HEK293T (cell line): ENCODE measurements at regions not wholly inside any gene's neighbourhood (a gene's known extent, or its start where the extent isn't known, plus 50 kb on each side); places are given as distances from the start of the nearest gene placed in this dataset.

ENCODE experiments used
- CTCF ChIA-PET: fragments of 350-600 bp; formaldehyde crosslinking; extraction: SDS; loops from one replicate; lab custom pipeline; 2021; ENCODE audit warnings: antibody characterized with exemption, inconsistent platforms; lab: Yijun Ruan, JAX
- POLR2A ChIA-PET: fragments of 350-600 bp; formaldehyde crosslinking; extraction: SDS; loops from one replicate; lab custom pipeline; 2020; ENCODE audit warnings: antibody characterized with exemption, inconsistent platforms; lab: Yijun Ruan, JAX
- DNase-seq: peaks from one replicate; pipeline ENCODE4 v3.0.0; 2012; ENCODE audit warnings: mixed read lengths; ENCODE audit errors: extremely low spot score
- ARNT ChIP-seq: fragments of 450-650 bp; IDR thresholded peaks from 2 replicates; pipeline ENCODE4 v1.6.1; 2017; ENCODE audit warnings: mild to moderate bottlenecking
- BHLHE40 ChIP-seq: fragments of 450-650 bp; IDR thresholded peaks from 2 replicates; pipeline ENCODE4 v1.6.1; 2016; ENCODE audit warnings: mild to moderate bottlenecking, moderate library complexity, borderline replicate concordance
- CTBP1 ChIP-seq: fragments of 450-650 bp; IDR thresholded peaks from 2 replicates; pipeline ENCODE4 v1.6.1; 2016; ENCODE audit warnings: borderline replicate concordance
- ELF4 ChIP-seq: fragments of 450-650 bp; IDR thresholded peaks from 2 replicates; pipeline ENCODE4 v1.6.1; 2017; ENCODE audit warnings: antibody characterized with exemption
- FOXA1 ChIP-seq: fragments of 450-650 bp; IDR thresholded peaks from 2 replicates; pipeline ENCODE4 v1.6.1; 2016; ENCODE audit warnings: mild to moderate bottlenecking
- FOXK2 ChIP-seq: fragments of 450-650 bp; IDR thresholded peaks from 2 replicates; pipeline ENCODE4 v1.6.1; 2016; ENCODE audit warnings: mild to moderate bottlenecking
- FOXM1 ChIP-seq: fragments of 450-650 bp; IDR thresholded peaks from 2 replicates; pipeline ENCODE4 v1.6.1; 2017; ENCODE audit warnings: mild to moderate bottlenecking, borderline replicate concordance
- HDGF ChIP-seq: fragments of 450-650 bp; IDR thresholded peaks from 2 replicates; pipeline ENCODE4 v1.6.1; 2017; ENCODE audit warnings: antibody characterized with exemption, borderline replicate concordance
- L3MBTL2 ChIP-seq: fragments of 450-650 bp; conservative IDR thresholded peaks from 2 replicates; pipeline ENCODE4 v1.6.1; 2016; ENCODE audit warnings: mild to moderate bottlenecking
- LEF1 ChIP-seq: fragments of 450-650 bp; IDR thresholded peaks from 2 replicates; pipeline ENCODE4 v1.6.1; 2017; ENCODE audit warnings: mild to moderate bottlenecking, borderline replicate concordance
- NFRKB ChIP-seq: fragments of 450-650 bp; IDR thresholded peaks from 2 replicates; pipeline ENCODE4 v1.6.1; 2016; ENCODE audit warnings: mild to moderate bottlenecking, moderate library complexity
- SP1 ChIP-seq: fragments of 450-650 bp; IDR thresholded peaks from 2 replicates; pipeline ENCODE4 v1.6.1; 2017
- SUZ12 ChIP-seq: fragments of 450-650 bp; IDR thresholded peaks from 2 replicates; pipeline ENCODE4 v1.6.1; 2016; ENCODE audit warnings: mild to moderate bottlenecking
- TARDBP ChIP-seq: fragments of 450-650 bp; IDR thresholded peaks from 2 replicates; pipeline ENCODE4 v1.6.1; 2016
- ZNF384 ChIP-seq: fragments of 450-650 bp; IDR thresholded peaks from 2 replicates; pipeline ENCODE4 v1.6.1; 2016
- TF ChIP-seq, protein P1 (sequence below): fragments of 450-650 bp; IDR thresholded peaks from 2 replicates; pipeline ENCODE4 v1.6.1; 2016

DNA sequence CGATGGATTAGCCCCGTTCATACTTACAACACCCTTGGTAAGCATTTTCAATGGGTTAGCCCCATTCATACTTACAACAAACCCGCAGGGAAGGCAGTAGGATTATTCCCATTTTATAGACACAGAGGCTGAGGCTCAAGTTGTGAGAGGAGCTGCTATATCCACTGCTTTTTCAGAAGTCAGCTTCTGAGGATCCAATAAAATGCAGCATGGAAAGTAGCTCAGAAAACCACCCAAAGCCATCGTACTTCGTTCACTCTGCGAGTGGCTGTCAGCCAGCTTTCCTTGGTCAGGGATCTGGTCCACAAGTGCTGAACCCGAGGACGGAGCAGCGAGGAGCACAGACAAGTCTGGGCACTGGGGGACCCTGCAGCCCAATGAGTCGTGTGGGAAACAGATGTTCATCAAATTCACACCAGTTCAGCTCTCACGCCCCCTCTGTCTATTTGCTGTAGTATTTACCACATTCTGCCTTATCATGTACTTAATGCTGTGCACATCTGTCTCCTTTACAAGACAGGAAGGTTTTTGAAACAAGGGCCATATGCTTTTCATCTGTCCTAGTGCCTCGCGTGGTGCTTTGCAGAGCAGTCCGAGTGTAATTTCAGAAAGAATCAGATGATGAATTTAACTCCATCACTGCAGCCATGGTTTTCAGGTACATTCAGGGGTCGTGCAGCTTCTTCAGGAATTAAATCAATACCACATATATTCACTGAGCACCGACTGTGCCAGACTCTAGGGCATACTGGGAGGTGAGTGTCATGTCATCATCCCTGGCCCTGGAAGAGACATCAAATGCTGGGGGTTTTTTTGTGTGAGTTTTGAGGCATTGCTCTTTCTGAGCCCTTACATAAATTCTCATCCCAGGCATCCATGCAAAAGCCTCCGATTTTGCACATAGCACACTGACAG, 256.9 kb downstream of the CDH26 start:
- ChIA-PET CTCF (no interaction called here), POLR2A (no interaction called here)
- no peak for DNase-seq
- no peak for TF ChIP-seq L3MBTL2
- no peak for TF ChIP-seq ZNF384
- no peak for TF ChIP-seq FOXA1
- TF ChIP-seq, protein P1, sequence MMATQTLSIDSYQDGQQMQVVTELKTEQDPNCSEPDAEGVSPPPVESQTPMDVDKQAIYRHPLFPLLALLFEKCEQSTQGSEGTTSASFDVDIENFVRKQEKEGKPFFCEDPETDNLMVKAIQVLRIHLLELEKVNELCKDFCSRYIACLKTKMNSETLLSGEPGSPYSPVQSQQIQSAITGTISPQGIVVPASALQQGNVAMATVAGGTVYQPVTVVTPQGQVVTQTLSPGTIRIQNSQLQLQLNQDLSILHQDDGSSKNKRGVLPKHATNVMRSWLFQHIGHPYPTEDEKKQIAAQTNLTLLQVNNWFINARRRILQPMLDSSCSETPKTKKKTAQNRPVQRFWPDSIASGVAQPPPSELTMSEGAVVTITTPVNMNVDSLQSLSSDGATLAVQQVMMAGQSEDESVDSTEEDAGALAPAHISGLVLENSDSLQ = no peak
- no peak for TF ChIP-seq TARDBP
- TF ChIP-seq FOXM1 = no peak
- no peak for TF ChIP-seq SP1
- no peak for TF ChIP-seq ARNT
- no peak for TF ChIP-seq BHLHE40
- no peak for TF ChIP-seq CTBP1
- TF ChIP-seq HDGF = no peak
- TF ChIP-seq NFRKB = no peak

DNA sequence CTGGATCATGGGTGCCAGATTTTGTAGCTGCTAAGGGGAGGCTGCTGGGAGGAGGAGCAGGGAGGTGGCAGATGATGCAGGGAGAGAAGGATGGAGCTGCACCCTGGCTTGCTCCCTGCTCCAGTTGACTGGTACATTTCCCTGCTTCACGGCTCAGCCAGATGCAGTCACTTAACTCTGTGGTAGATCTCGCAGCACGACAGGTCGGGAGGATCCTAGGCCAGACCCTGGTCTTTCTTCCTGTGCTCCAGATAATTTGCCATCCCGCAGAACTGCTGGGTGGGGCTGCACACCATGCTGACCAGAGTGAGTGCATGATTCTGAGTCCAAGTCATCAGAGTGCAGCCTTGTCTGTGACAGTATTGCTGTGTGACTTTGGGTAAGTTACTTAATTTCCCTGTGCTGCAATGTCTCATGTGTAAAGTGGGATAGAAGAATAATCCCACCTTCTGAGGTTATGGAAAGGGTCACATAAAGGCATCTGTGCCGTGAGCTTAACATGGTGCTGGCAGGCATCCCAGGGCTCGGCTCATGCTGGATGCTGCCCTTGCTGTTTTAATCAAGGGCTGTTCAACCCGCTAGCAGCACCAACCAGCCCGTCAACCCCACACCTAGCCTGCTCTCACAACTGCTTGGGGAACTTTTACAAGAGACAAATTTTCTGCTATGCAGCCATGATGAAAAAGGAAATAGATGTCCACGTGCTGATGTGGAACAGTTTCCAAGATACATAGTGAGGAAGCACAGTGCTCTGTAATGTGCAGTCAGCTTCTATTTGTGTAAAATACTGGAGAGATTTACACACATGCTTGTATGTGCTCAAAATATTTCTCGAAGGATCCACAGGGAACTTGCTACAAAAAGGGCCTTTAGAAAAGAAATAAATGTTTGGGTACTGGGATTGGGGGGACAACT, 257.9 kb downstream of the CDH26 start:
- ChIA-PET POLR2A (no interaction called here), CTCF (no interaction called here)
- TF ChIP-seq, protein P1 = no peak
- TF ChIP-seq TARDBP (no peak), NFRKB (no peak), SUZ12 (no peak), ARNT (no peak), FOXK2 (no peak), FOXM1 (no peak), SP1 (no peak), ELF4 (no peak), FOXA1 (no peak), CTBP1 (no peak), L3MBTL2 (no peak), BHLHE40 (no peak), LEF1 (no peak), HDGF (no peak), ZNF384 (no peak)
- DNase-seq = no peak

DNA sequence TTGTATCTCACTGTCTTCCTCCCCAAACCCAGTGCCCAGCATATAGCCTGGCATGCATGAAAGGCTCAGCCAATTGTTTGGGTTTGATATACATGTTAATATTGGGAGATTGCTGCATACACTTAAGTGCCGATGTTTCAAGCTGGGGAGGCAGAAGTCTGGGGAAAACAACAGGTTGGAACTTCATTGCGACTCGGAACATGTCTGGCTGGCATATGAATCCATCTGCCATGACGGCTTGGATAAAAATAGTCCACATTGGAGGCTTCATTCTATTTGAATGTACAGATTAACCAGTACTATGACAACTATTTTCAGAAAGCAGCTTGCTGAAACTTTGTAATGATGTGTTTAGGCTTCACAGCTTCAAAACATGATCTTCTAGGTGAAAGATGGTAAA, 261.0 kb downstream of the CDH26 start:
- TF ChIP-seq, protein P1 = no peak
- TF ChIP-seq LEF1 = no peak
- no peak for TF ChIP-seq FOXK2
- TF ChIP-seq TARDBP = no peak
- CTCF ChIA-PET = interaction anchor here (1.3 kb wide), 1 partner anchor 8 kb away, joined by 3 read pairs; no protein-coding TSS in a partner anchor
- no peak for DNase-seq
- POLR2A ChIA-PET = no interaction called here

DNA sequence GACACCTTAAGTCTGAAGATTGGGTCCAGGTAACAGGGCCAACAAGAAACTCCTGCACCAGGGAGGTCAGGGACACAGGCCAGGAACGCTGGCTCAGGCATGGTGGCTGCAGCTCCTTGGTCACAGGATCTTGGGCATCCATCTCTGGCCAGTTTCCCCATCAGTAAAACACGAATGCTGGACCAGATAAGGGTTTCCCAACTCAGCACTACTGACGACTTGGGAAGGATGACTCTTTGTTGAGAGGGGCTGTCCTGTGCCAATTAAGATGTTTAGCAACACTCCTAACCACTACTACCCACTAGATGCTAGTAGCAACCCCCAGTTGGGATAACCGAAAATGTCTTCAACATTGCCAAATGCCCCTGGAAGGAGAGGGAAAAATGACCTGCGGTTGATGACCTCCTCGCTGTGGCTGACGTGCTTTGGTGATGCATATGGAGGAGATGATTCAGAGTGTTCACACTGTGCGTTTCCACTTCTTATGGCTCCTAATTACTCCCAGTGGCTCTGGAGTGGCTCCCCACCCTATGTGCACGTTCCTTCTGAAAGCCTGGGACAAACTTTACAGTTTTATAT, 261.9 kb downstream of the CDH26 start:
- POLR2A ChIA-PET = no interaction called here
- CTCF ChIA-PET = interaction anchor here (1.3 kb wide), 1 partner anchor 9 kb away, joined by 3 read pairs; no protein-coding TSS in a partner anchor
- no peak for DNase-seq
- TF ChIP-seq NFRKB (no peak), FOXA1 (no peak), HDGF (no peak), SP1 (no peak), CTBP1 (no peak), ARNT (no peak), SUZ12 (no peak), ELF4 (no peak), ZNF384 (no peak), L3MBTL2 (no peak), BHLHE40 (no peak), TARDBP (no peak), FOXM1 (no peak), FOXK2 (no peak), LEF1 (no peak)
- TF ChIP-seq, protein P1 = no peak

DNA sequence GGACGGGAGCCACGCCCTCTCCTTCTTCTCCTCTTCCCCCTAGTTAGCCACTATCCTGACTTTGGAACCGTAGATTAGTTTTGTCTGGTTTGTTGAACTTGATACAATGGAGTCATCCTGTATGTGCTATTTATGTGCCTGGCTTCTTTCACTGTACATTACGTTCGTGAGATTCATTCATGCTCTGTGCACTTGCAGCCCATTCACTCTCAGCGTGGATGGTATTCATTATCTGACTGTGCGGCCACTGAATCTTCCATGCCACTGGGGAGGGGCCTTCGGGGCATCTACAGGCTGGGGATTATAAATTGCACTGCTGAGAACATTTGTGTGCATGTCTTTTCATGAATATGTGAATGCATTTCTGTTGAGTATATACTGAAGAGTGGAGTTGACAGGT, 262.5 kb downstream of the CDH26 start:
- POLR2A ChIA-PET = no interaction called here
- CTCF ChIA-PET = no interaction called here
- TF ChIP-seq LEF1 = no peak
- no peak for TF ChIP-seq FOXM1
- no peak for TF ChIP-seq FOXK2
- no peak for TF ChIP-seq ELF4
- TF ChIP-seq HDGF = no peak
- TF ChIP-seq NFRKB = no peak
- DNase-seq = no peak
